IgD-negative memory B cell (primary cell): ENCODE measurements at regions not wholly inside any gene's neighbourhood (a gene's known extent, or its start where the extent isn't known, plus 50 kb on each side); places are given as distances from the start of the nearest gene placed in this dataset.
A peak's percentile ranks its signal among the peaks of the same experiment; 100 is the strongest.

Experiments used
- H3K27ac Mint-ChIP-seq, 3 donors: one replicate each; pipeline ENCODE4 v1.8.0; 2020 to 2022; ENCODE audit warnings: mild to moderate bottlenecking in 3 of 3, mixed read lengths in 3 of 3, moderate library complexity in 1 of 3
- H3K27me3 Mint-ChIP-seq: one replicate; pipeline ENCODE4 v1.8.0; 2021; ENCODE audit warnings: mixed read lengths
- H3K36me3 Mint-ChIP-seq: one replicate; pipeline ENCODE4 v1.8.0; 2020; ENCODE audit warnings: mild to moderate bottlenecking, mixed read lengths
- H3K4me1 Mint-ChIP-seq, 3 donors: one replicate each; pipeline ENCODE4 v1.8.0; 2020 to 2022; ENCODE audit warnings: mixed read lengths in 3 of 3, mild to moderate bottlenecking in 1 of 3
- H3K4me3 Mint-ChIP-seq, 4 donors: one replicate each; pipeline ENCODE4 v1.8.0; 2020 to 2022; ENCODE audit warnings: mild to moderate bottlenecking in 4 of 4, mixed read lengths in 4 of 4, moderate library complexity in 3 of 4
- H3K9me3 Mint-ChIP-seq, 3 donors: one replicate each; pipeline ENCODE4 v1.8.0; 2020 to 2021; ENCODE audit warnings: mixed read lengths in 3 of 3, mild to moderate bottlenecking in 1 of 3

DNA sequence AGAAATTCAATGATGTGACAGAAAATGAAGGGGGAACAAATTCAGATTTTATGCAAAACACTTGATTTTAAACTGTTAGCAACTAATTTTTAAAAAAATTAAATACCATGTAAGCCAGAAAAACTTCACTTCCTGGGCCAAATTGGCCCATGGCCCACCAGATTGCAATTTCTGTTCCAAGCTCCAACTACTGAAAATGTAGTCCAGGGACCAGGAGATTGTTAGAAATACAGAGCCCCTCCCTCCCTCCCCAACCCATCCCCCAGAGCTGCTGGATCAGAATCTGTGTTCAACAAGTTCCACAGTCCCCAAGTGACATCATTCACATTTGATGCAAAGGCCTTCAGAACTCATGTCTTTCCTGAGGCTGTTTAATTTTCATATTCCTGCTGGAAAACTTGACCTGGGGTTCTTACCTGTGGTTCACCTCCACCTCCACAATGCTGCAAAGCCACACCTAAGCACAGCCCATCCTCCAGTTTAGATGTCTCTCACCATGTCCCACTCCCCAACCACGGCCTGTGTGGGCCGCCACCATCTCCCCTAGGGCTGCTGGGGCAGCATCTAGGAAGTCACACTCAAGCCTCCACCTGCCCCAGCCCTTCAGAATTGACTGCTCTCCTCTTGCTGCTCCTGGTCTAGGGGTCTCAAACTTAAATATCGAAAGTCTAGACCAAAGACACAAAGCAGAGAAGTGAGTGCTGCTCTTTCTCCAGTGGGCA lies 482.0 kb downstream of the UQCRFS1 start:
- Mint-ChIP-seq H3K4me3 (no peak overlapping the region), H3K36me3 (no peaks in the 10 kb centered on the region)

DNA sequence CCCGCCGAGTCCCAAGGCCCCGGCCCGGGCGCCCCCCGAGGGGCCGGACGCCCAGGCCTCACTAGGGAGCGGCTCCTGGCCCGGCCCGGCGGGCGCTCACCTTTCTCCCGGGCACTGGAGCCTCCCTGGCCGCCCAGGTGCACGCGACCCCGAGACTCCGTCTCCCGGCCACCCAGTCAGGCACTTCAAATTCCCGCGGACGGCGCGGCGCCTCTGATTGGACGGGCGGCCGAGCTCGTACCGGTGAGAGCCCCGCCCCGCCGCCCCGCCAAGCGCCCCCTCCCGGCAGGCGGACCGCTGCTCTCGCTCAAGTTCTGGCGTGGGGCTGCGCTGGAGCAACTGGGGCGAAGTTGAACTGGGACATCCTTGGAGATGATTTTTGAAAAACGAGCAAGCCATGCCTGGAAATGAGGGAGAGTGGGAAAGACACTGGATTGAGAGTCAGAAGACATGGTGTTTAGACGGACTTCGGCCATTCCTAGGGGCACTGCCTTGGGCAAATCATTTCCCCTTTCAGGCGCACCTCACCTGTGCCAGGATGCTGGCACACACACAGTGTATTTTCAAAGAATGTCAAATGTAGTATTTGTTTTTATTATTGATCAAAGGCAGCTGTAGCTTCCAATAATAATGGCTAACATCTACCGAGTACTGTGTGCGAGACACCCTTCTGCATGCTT lies 485.3 kb downstream of the UQCRFS1 start:
- H3K27ac Mint-ChIP-seq = no peak overlapping the region
- peak overlapping the region in 1 of 4 donors; percentile 73 for H3K4me3 Mint-ChIP-seq
- peaks cover 13% of the 10 kb centered on the region for H3K27me3 Mint-ChIP-seq
- H3K9me3 Mint-ChIP-seq = peaks cover 6 to 18% (median 11%) of the 10 kb centered on the region in 3 donors
- H3K36me3 Mint-ChIP-seq = no peaks in the 10 kb centered on the region
- H3K4me1 Mint-ChIP-seq = no peaks in the 10 kb centered on the region

More for the DNA sequence above, 482.0 kb downstream of the UQCRFS1 start:
- Mint-ChIP-seq H3K4me1 (no peaks in the 10 kb centered on the region), H3K27ac (peak overlapping the region in 1 of 3 donors; percentile 8), H3K27me3 (peaks cover 13% of the 10 kb centered on the region), H3K9me3 (peaks cover 6 to 9% (median 8%) of the 10 kb centered on the region in 3 donors)

DNA sequence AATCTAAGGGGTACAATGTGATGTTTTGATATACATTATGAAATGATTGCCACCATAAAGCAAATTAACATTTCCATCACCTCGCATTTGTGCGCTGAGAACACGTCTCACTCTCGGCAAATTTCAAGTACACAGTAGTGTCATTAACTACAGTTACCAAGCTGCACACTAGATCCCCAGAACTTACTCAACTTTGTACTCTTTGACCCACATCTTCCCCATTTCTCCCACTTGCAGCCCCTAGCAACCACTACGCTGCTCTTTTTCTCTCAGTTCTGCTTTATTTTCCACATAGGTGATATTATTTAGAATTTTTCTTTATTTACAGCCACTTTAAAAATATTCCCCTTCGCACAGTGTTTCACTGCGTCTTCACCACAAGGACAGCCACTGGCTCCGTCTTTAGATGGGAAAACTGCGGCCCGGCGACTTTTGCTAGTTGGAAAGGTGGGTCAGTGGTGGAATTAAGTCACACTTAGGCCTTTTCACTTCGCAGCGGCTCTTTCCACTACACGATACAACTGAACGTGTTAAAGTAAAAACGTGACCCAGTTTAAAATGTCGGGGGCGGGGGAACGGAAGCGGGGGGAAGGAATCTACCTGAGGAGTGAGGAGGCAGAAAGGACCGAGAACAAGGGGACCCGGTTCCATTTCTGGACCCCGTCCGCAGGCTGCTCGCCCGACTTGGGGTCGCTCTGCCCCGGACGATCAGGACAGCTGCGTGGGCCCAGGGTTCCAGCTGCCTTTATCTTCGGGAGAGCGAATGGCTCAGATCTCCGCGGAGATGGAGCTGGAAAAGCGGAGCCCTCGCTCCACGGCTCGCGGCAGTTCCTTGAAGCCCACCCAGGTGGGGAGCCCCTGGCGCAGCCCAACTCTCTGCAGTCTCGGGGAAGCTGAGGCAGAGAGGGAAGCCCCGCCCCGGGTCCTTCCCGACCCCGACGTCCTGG lies 486.1 kb downstream of the UQCRFS1 start:
- H3K4me3 Mint-ChIP-seq = no peak overlapping the region
- peaks cover 13% of the 10 kb centered on the region for H3K27me3 Mint-ChIP-seq
- H3K9me3 Mint-ChIP-seq = peaks cover 2 to 18% (median 11%) of the 10 kb centered on the region in 3 donors
- H3K27ac Mint-ChIP-seq = no peak overlapping the region
- H3K36me3 Mint-ChIP-seq = no peaks in the 10 kb centered on the region
- H3K4me1 Mint-ChIP-seq = no peaks in the 10 kb centered on the region

DNA sequence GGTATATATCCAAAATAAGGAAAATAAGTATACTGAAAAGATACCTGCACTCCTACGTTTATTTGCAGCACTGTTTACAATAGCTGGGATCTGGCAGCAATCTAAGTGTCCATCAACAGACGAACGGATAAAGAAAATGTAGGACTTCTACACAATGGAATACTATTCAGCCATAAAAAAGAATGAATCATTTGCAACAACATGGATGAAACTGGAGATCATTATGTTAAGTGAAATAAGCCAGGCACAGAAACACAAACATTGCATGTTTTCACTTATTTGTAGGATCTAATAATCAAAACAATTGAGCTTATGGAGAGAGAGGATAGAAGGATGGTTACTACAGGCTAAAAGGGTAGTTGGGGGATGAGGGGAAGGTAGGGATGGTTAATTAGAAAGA lies 494.0 kb downstream of the UQCRFS1 start:
- Mint-ChIP-seq H3K4me1 (no peaks in the 10 kb centered on the region), H3K4me3 (peak overlapping the region in 1 of 4 donors; percentile 36), H3K36me3 (no peaks in the 10 kb centered on the region), H3K27ac (no peak overlapping the region), H3K27me3 (no peaks in the 10 kb centered on the region), H3K9me3 (peaks cover 2 to 16% (median 13%) of the 10 kb centered on the region in 3 donors)

DNA sequence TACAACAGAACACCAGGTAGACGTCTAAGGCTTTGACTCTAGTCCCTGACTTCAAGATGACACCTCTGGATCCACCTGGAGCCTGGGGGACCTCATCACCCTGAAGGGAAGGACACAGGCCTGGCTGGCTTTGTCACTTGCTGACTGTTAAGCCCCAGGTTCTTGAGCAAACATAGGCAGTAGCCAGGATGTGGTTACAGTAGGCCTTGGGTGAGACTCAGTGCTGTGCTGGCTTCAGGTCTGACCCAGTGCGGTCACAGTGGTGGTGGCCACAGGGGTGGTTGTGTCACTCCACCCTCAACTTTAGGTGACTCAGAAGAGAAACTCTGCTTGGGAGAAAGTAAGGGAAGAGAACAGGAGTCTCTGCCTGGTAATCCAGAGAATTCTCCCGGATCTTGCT lies 497.8 kb downstream of the UQCRFS1 start:
- peaks cover 2 to 11% (median 8%) of the 10 kb centered on the region in 3 donors for H3K9me3 Mint-ChIP-seq
- no peaks in the 10 kb centered on the region for H3K27me3 Mint-ChIP-seq
- no peaks in the 10 kb centered on the region for H3K36me3 Mint-ChIP-seq
- H3K27ac Mint-ChIP-seq = no peak overlapping the region
- H3K4me1 Mint-ChIP-seq = no peaks in the 10 kb centered on the region
- H3K4me3 Mint-ChIP-seq = no peak overlapping the region

DNA sequence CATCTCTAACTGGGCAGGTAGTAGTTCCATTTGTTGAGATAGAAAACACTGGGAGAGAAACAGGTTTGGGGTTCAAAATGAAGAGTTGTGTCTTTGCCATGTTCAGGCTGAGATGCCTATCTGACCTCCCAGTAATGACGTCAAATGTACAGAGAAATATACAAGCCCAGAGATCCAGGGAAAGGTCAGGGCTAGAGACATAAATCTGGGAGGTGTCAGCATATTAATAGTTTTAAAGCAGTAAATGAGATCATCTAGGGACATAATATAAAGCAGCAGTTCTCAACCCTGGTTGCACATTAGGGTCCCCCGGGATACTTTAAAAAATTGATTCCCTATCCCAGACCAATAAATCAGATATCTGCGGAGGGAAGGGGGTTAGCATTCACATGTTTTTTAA lies 501.5 kb downstream of the UQCRFS1 start:
- Mint-ChIP-seq H3K4me3 (no peak overlapping the region), H3K4me1 (no peaks in the 10 kb centered on the region), H3K27ac (no peak overlapping the region), H3K36me3 (no peaks in the 10 kb centered on the region), H3K9me3 (peaks cover 0 to 9% (median 5%) of the 10 kb centered on the region in 3 donors), H3K27me3 (no peaks in the 10 kb centered on the region)

DNA sequence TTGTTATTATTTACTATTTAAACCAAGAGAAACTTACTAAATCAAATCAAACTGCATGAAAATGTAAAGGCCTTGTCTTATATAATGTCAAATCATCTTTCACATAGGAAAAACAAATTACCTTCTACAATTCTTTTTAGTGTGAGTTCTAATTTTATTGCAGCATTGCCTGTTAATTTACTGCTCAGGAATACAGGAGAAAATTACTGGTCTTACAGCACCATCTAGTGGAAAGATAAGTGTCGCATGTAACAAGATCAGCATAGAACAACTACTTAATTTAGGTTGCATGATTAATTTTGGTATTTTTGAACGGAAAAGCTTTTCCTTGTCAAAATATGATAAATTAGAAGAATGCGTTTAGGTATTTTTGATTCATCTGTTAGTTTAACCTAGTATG lies 502.7 kb downstream of the UQCRFS1 start:
- Mint-ChIP-seq H3K4me3 (no peak overlapping the region), H3K4me1 (no peaks in the 10 kb centered on the region), H3K9me3 (peaks cover 0 to 8% (median 2%) of the 10 kb centered on the region in 3 donors), H3K36me3 (no peaks in the 10 kb centered on the region), H3K27me3 (no peaks in the 10 kb centered on the region), H3K27ac (no peak overlapping the region)

DNA sequence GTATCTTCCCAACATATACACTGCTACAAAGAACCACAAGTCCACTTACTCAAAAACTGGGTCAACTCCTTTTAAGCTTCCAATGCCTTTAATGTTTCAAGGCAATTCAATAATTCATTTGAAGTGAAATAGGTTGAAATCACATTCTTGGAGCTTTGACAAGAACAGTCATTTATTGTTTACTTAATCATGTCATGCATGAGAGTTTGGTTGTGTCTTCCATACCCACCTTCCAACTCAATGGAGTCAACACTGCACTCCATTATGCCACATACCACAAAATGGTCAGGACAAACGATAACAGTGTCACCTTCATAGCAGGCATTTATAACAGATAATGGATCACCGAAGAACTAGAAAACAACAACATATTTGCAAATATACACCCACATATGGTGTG lies 506.3 kb downstream of the UQCRFS1 start:
- no peak overlapping the region for H3K27ac Mint-ChIP-seq
- H3K9me3 Mint-ChIP-seq = peaks cover 1 to 13% (median 2%) of the 10 kb centered on the region in 3 donors
- no peaks in the 10 kb centered on the region for H3K36me3 Mint-ChIP-seq

DNA sequence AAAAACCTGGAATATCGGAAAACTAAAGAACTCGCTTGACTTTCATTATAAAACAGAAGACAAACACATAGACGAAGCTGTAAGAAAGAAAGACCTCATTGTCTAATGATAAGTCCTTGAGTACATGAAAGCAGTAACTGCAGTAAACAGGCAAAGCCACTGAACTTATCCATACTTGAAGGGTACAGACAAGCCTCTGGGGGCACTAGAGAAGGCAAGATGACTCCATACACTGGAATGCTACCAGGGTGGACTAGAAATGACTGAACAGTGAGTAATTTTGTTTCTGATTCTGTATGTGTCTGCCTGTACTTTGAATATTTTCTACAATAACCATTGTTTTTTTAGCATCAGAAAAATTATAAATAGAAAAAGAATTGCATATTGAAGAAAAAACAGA lies 507.9 kb downstream of the UQCRFS1 start:
- Mint-ChIP-seq H3K4me1 (no peaks in the 10 kb centered on the region), H3K27me3 (no peaks in the 10 kb centered on the region), H3K9me3 (peaks cover 2 to 13% (median 6%) of the 10 kb centered on the region in 3 donors), H3K36me3 (no peaks in the 10 kb centered on the region), H3K4me3 (no peak overlapping the region), H3K27ac (no peak overlapping the region)

More for the DNA sequence above, 506.3 kb downstream of the UQCRFS1 start:
- Mint-ChIP-seq H3K27me3 (no peaks in the 10 kb centered on the region), H3K4me3 (no peak overlapping the region), H3K4me1 (no peaks in the 10 kb centered on the region)

DNA sequence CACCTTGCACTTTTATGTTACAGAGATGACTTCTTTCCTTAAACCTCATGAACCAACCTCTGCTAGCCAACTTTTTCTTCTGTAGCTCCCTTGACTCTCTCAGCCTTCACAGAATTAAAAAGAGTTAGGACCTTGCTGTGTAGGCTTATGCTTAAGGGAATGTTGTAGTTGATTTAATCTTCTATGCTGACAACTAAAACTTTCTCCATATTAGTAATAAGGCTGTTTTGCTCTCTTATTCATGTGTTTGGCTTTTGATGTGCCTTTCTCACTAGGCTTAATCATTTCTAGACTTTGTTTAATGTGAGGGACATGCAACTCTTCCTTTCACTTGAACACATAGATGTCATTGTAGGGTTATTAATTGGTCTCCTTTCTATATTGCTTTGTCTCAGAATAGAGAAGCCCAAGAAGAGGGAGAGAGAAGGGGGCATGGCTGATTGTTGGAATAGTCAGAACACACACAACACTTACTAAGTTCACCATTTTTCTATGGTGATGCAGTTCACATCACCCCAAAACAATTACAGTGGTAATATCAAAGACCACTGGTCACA lies 509.5 kb downstream of the UQCRFS1 start:
- no peak overlapping the region for H3K4me3 Mint-ChIP-seq
- H3K27me3 Mint-ChIP-seq = no peaks in the 10 kb centered on the region
- no peak overlapping the region for H3K27ac Mint-ChIP-seq
- no peaks in the 10 kb centered on the region for H3K36me3 Mint-ChIP-seq
- H3K4me1 Mint-ChIP-seq = no peaks in the 10 kb centered on the region
- peaks cover 2 to 16% (median 6%) of the 10 kb centered on the region in 3 donors for H3K9me3 Mint-ChIP-seq

DNA sequence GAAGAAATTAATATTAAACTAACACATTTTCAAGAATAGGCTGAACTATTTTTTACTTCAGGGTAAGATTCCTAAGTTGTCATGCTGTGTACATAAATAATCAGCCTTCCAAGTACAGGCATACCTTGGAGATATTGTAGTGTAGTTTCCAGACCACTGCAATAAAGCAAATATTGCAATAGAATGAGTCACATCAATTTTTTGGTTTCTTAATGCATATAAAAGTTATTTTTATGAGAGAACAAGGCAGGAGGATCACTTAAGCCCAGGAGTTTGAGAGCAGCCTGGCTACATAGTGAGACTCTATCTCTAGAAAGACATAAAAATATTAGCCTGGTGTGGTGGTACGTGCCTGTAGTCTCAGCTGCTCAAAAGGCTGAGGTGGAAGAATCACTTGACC lies 511.5 kb downstream of the UQCRFS1 start:
- H3K4me3 Mint-ChIP-seq = no peak overlapping the region
- H3K27ac Mint-ChIP-seq = no peak overlapping the region

DNA sequence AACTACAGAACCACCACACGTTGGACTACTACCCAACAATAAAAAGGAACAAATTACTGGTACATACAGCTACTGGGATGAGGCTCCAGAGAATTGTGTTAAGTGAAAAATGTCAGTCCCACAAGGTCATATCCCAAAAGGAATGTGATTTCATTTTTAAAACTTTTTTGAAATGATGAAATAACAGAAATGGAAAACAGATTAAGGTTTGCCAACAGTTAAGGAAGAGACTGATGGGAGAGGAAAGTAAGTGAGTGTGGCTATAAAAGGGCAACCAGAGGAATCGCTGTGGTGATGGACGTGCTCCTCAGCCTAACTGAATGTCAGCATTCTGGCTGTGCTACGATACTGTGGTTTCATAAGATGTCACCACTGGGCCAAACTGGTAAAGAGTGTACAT lies 512.8 kb downstream of the UQCRFS1 start:
- H3K36me3 Mint-ChIP-seq = no peaks in the 10 kb centered on the region
- H3K27ac Mint-ChIP-seq = no peak overlapping the region
- no peak overlapping the region for H3K4me3 Mint-ChIP-seq
- no peaks in the 10 kb centered on the region for H3K27me3 Mint-ChIP-seq
- no peaks in the 10 kb centered on the region for H3K4me1 Mint-ChIP-seq
- peaks cover 0 to 17% (median 8%) of the 10 kb centered on the region in 3 donors for H3K9me3 Mint-ChIP-seq

More for the DNA sequence above, 511.5 kb downstream of the UQCRFS1 start:
- no peaks in the 10 kb centered on the region for H3K36me3 Mint-ChIP-seq
- H3K27me3 Mint-ChIP-seq = no peaks in the 10 kb centered on the region
- peaks cover 0 to 18% (median 8%) of the 10 kb centered on the region in 3 donors for H3K9me3 Mint-ChIP-seq
- H3K4me1 Mint-ChIP-seq = no peaks in the 10 kb centered on the region

DNA sequence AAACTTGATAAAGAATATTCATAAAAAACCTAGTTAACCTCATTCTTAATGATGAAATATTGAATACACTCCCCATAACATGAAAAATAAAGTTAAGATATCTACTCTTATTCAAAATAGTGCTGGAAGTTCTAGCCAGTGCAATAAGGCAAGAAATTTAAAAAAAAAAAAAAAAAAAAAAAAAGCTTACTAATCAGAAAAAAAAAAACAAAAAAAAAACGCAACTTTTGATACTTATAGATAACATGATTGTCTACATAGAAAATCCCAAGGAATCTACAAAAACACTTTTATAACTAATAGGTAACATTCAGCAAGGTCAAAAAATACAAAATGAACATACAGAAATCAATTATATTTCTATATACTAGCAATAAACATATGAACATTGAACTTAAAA lies 515.6 kb downstream of the UQCRFS1 start:
- H3K4me1 Mint-ChIP-seq = no peaks in the 10 kb centered on the region
- no peaks in the 10 kb centered on the region for H3K36me3 Mint-ChIP-seq
- no peak overlapping the region for H3K4me3 Mint-ChIP-seq
- H3K27me3 Mint-ChIP-seq = no peaks in the 10 kb centered on the region
- no peak overlapping the region for H3K27ac Mint-ChIP-seq
- H3K9me3 Mint-ChIP-seq = peaks cover 3 to 14% (median 7%) of the 10 kb centered on the region in 3 donors

DNA sequence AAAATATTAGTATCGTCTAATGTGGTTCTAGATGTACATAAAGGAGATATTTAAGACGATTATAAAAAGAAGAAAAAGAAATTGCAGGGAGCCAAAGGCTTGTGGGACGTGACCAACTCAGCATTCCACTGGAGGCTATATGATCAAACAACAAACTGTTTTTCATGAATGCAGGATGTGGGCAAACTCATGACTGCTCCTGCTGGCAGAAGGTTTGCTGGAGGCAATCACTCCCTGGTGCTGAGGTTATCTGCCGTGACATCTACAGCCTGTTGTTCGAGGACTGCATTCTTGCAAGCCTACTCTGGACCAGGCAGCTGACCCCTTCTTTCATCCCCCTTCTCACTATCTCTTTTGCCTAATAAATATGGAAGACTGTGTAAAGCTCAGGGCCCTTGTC lies 518.1 kb downstream of the UQCRFS1 start:
- H3K27me3 Mint-ChIP-seq = no peaks in the 10 kb centered on the region
- peaks cover 2 to 11% (median 3%) of the 10 kb centered on the region in 3 donors for H3K9me3 Mint-ChIP-seq
- no peak overlapping the region for H3K27ac Mint-ChIP-seq
- no peak overlapping the region for H3K4me3 Mint-ChIP-seq
- no peaks in the 10 kb centered on the region for H3K4me1 Mint-ChIP-seq
- no peaks in the 10 kb centered on the region for H3K36me3 Mint-ChIP-seq

DNA sequence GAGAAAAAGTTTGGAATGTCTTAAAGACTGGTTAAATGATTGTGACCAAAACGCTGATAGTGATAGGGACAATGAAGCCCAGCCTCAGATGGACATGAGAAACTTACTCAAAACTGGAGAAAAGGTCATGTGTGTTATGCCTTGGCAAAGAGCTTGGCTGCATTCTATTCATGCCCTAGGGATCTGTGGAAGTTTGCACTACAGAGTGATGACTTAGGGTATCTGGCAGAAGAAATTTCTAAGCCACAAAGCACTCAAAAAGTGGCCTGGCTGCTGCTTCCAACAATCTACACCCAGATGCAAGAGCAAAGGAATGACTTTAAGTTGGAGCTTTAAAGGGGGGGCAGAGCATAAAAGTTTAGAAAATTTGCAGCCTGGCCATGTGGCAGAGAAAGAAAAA lies 521.3 kb downstream of the UQCRFS1 start:
- Mint-ChIP-seq H3K27me3 (no peaks in the 10 kb centered on the region), H3K27ac (no peak overlapping the region), H3K4me3 (no peak overlapping the region), H3K36me3 (no peaks in the 10 kb centered on the region), H3K9me3 (peaks cover 3 to 6% (median 5%) of the 10 kb centered on the region in 3 donors), H3K4me1 (no peaks in the 10 kb centered on the region)
